Natural killer cell treated with Interleukin-12 subunit alpha and Interleukin-12 subunit beta and Interleukin-15 and Interleukin-18, amount 100 ng/mL, for 72 hours (primary cell): ENCODE measurements at regions not wholly inside any gene's neighbourhood (a gene's known extent, or its start where the extent isn't known, plus 50 kb on each side); places are given as distances from the start of the nearest gene placed in this dataset.

Source experiments
- ATAC-seq, 2 donors: fragments of 150-1000 bp; cut with Tn5 transposase in 1 of 2; sonication (Bioruptor Pico), chemical (Tn5 transposase) in 1 of 2; 2 replicates each; pipeline ENCODE4 v1.10.0; 2021
- DNase-seq: peaks from one replicate; pipeline ENCODE4 v3.0.0; 2022; ENCODE audit warnings: low spot score
- H3K27ac Mint-ChIP-seq, 2 donors: 1 replicate in 1 of 2; 2 replicates in 1 of 2; pipeline ENCODE4 v1.8.0; 2022; ENCODE audit warnings: mixed read lengths in 2 of 2, mild to moderate bottlenecking in 1 of 2, moderate library complexity in 1 of 2
- H3K27me3 Mint-ChIP-seq, 2 donors: 1 replicate in 1 of 2; 2 replicates in 1 of 2; pipeline ENCODE4 v1.8.0; 2022; ENCODE audit warnings: mixed read lengths in 2 of 2
- H3K36me3 Mint-ChIP-seq: one replicate; pipeline ENCODE4 v1.8.0; 2022; ENCODE audit warnings: mixed read lengths
- H3K4me1 Mint-ChIP-seq, 2 donors: 1 replicate in 1 of 2; 2 replicates in 1 of 2; pipeline ENCODE4 v1.8.0; 2022; ENCODE audit warnings: low read depth in 2 of 2, mixed read lengths in 2 of 2, mild to moderate bottlenecking in 1 of 2
- H3K4me3 Mint-ChIP-seq: one replicate; pipeline ENCODE4 v1.8.0; 2022; ENCODE audit warnings: mixed read lengths
- H3K9me3 Mint-ChIP-seq: 2 replicates; pipeline ENCODE4 v1.8.0; 2022; ENCODE audit warnings: mixed read lengths

DNA sequence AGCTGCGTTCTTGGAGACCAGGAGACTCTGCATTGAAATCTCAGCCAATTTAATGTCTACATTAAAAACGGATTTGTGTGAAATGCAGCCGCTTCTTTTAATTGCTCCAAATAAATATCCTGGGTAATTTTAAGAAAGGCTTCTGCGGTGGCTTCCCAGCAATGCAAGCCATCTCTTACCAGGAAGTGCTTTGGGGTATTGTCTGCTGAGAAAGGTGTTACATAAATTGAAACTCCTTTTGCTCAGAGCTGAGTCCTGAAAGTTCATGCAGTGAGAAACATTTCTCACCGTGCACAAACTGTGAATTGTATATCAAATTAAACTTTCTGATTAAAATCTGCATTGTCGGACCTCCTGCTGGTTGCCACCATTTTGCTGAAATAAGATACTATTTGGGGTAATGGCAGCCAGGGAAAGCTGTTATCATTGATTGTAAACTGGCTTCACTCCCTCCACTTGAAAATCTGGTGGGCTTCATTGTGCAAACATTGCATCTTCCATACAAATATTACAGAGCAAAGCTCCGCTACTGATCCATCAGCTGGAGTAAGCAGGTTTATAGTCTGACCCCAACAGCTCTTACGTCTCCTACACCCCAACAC is 59.5 kb downstream of the ZIC5 start:
- H3K27me3 Mint-ChIP-seq = peaks cover 40 to 42% of the 10 kb centered on the region in 2 donors
- ATAC-seq (peak in 1 of 2 donors; percentile 72), DNase-seq (no peak)
- peaks cover 12 to 22% of the 10 kb centered on the region in 2 donors for H3K4me1 Mint-ChIP-seq
- peaks cover 6% of the 10 kb centered on the region for H3K36me3 Mint-ChIP-seq
- peak overlapping the region; percentile 74 for H3K4me3 Mint-ChIP-seq
- H3K27ac Mint-ChIP-seq = peak overlapping the region; percentile 84 to 88
- H3K9me3 Mint-ChIP-seq = no peaks in the 10 kb centered on the region

DNA sequence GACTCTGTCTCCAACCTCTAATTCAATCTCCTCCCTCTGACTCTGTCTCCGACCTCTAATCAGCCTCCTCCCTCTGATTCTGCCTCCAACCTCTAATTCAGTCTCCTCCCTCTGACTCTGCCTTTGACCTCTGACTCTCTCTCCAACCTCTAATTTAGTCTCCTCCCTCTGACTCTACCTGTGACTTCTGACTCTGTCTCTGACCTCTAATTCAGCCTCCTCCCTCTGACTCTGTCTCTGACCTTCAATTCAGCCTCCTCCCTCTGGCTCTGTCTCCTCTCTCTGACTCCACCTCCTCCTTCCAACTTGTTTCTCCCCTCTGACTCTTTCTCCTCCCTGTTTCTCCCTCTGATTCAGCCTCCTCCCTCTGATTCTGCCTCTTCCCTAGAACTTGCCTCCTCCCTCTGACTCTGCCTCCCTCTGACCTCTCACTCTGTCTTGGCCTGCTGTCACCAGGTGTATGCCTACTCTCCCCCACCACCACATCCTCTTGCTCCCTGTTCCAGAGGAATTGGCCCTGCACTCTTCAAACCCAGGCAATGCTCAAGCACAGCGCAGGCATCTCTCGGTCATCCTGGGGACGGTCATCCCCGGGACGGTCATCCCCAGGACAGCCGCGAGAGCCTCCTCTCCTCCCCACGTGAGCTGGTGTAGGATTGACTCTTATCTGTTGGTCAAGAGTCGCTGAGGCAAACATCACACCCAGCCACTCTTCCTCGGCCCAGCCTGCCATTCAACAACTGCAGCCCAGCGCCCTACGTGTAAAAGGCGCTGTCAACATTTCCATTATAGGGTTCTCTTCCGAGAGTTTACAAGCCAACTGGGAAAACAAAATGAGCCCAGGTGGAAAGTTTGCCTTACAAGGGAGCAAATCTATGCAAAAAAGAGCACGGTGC is 60.2 kb downstream of the ZIC5 start:
- DNase-seq (no peak), ATAC-seq (peak in 1 of 2 donors; percentile 34)
- Mint-ChIP-seq H3K4me3 (peak overlapping the region; percentile 74), H3K36me3 (peaks cover 6% of the 10 kb centered on the region), H3K27ac (peak overlapping the region; percentile 84 to 88), H3K9me3 (no peaks in the 10 kb centered on the region), H3K4me1 (peaks cover 9 to 17% of the 10 kb centered on the region in 2 donors), H3K27me3 (peaks cover 34 to 36% of the 10 kb centered on the region in 2 donors)

DNA sequence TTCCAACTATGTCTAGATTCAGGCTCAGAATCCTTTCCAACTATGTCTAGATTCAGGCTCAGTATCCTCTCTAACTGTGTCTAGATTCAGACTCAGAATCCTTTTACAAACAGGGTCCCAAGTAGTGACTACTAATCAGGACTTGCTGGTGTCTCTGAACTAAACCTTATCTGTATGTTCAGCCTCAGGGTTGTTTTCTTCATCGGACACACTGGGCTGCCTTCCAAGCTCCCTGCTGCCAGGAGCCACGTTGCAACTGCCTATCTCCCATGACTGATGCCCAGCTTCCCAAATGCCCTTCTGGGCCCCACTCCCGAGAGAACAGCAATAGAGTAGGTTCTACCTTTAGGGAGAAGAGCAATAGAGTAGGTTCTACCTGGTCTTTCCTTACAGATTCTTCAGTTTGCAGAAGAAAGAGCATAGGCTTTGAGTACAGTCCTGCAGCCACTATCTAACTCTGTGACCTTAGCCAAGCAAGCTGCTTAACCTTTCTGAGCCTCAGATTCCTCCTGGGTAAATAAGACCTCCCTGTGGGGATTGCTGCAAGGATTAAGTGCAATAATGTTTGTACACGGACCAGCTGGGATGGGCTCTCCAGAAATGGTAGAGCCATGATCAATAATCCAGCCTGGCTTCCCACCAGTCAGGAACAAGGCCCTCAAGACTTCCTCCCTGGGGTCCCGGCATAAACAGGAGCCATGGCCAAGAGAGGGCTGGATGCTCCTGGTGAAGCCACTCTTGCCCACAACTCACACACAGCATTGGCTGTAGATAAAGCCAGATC is 61.5 kb downstream of the ZIC5 start:
- DNase-seq (no peak), ATAC-seq (no peak)
- Mint-ChIP-seq H3K27ac (no peak overlapping the region), H3K4me3 (no peak overlapping the region), H3K36me3 (peaks cover 6% of the 10 kb centered on the region), H3K4me1 (peaks cover 9 to 16% of the 10 kb centered on the region in 2 donors), H3K9me3 (no peaks in the 10 kb centered on the region), H3K27me3 (peaks cover 31% of the 10 kb centered on the region in 2 donors)

DNA sequence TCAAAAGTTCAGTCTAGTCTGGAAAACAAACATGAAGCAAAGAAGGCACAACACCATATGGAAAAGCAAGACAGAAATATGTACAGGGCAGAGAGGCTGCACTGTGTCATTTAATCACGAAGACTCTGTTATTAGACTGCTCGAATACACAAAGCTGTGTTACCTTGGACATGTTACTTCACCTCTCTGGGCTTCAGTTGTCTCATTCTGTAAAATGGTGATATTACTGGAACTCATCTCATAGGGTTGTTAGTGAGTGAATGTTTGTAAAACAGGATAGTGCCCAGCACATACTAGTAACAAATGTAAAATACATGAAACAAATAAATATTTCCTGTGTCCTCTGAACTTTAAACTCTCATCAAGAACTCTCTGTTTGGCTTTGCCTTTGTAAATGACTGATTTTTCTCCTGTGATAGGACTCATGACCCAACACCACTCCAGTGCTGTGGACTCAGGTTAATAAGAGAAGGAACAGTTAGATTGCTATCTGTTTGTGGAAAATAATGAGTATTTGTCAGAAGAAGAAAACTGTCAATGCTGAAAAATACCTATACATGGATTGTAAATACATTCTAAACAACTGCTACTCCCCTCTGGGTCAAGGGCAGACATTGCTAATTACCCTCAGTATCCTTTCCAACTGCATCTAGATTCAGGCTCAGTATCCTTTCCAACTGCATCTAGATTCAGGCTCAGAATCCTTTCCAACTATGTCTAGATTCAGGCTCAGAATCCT is 62.3 kb downstream of the ZIC5 start:
- DNase-seq = no peak
- peaks cover 9 to 16% of the 10 kb centered on the region in 2 donors for H3K4me1 Mint-ChIP-seq
- H3K36me3 Mint-ChIP-seq = peaks cover 6% of the 10 kb centered on the region
- no peak for ATAC-seq
- H3K27ac Mint-ChIP-seq = no peak overlapping the region
- H3K9me3 Mint-ChIP-seq = no peaks in the 10 kb centered on the region
- H3K4me3 Mint-ChIP-seq = no peak overlapping the region
- H3K27me3 Mint-ChIP-seq = peaks cover 29 to 30% of the 10 kb centered on the region in 2 donors

DNA sequence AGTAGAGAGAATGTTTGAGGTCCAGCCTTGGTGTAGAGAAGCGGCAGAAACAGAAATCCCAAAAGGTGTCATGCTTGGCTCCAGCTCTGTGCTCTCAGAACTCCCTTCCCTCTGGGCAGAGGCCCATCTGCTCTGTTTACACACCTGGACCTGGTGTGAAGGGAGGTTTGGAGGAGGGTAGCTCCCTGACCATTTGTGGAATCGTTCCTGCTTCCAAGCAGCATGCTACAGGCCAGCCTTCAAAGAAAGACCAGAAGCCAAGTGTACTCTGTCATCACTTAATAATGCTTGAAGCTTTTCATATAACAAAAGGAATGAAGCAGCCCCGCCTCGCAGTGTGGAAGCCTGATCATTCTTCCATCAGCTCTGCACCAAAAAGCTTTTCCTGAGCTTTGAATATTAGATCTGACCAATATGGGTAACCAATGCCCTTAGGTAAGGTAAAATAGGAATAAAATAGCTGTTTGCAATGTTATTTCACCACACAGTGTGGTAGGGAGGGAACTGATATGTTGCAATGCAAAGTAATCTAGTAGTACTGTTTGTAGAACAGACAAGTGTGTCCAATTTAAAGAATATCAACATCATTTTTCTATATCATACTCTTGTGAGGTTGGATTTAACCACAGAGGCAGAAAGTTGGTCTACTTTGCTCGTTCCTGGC is 63.3 kb downstream of the ZIC5 start:
- Mint-ChIP-seq H3K36me3 (peaks cover 6% of the 10 kb centered on the region), H3K9me3 (no peaks in the 10 kb centered on the region), H3K4me1 (peaks cover 9 to 16% of the 10 kb centered on the region in 2 donors), H3K27me3 (peaks cover 27% of the 10 kb centered on the region in 2 donors), H3K27ac (no peak overlapping the region), H3K4me3 (no peak overlapping the region)
- ATAC-seq (no peak), DNase-seq (no peak)

DNA sequence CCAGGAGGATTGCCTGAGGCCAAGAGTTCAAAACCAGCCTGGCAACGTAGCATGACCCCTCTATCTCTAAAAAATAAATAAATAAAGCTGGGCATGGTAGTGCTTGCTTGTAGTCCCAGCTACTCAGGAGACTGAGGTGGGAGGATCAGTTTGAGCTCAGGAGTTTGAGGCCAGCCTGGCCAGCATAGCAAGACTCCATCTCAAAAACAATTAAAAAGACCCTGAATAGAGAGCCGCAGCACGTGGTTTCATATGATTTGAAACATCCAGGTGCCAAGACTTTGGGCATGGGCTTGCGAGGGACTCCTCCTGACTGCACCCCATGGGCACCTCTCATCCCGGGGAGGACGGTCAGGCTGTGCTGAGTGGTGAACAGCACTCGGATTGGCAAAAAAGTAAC is 63.9 kb downstream of the ZIC5 start:
- Mint-ChIP-seq H3K9me3 (no peaks in the 10 kb centered on the region), H3K27ac (no peak overlapping the region), H3K36me3 (peaks cover 6% of the 10 kb centered on the region), H3K27me3 (peaks cover 28 to 34% of the 10 kb centered on the region in 2 donors), H3K4me1 (peaks cover 9 to 16% of the 10 kb centered on the region in 2 donors), H3K4me3 (no peak overlapping the region)
- DNase-seq = no peak
- ATAC-seq = no peak

DNA sequence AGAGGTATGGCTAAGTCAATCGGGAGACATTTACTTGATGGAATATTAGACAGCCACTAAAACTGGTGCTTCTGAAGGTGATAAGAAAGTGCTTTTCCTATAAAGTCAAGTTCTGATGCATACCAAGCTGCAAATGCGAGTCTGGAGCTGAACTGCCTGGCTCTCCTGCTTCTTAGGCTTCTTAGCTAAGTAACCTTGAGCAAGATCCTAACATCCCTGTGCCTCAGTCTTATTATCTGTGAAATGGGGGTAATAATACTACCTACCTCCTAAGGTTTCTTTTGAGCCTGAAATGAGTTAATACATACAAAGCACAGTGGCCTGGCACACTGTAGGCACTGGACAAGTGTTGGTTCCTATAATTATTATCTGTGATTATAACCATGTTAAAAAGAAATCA is 64.5 kb downstream of the ZIC5 start:
- H3K4me1 Mint-ChIP-seq = peaks cover 9 to 13% of the 10 kb centered on the region in 2 donors
- no peak overlapping the region for H3K4me3 Mint-ChIP-seq
- H3K36me3 Mint-ChIP-seq = peaks cover 6% of the 10 kb centered on the region
- no peak overlapping the region for H3K27ac Mint-ChIP-seq
- ATAC-seq = no peak
- H3K27me3 Mint-ChIP-seq = peaks cover 26 to 37% of the 10 kb centered on the region in 2 donors
- no peak for DNase-seq
- no peaks in the 10 kb centered on the region for H3K9me3 Mint-ChIP-seq

DNA sequence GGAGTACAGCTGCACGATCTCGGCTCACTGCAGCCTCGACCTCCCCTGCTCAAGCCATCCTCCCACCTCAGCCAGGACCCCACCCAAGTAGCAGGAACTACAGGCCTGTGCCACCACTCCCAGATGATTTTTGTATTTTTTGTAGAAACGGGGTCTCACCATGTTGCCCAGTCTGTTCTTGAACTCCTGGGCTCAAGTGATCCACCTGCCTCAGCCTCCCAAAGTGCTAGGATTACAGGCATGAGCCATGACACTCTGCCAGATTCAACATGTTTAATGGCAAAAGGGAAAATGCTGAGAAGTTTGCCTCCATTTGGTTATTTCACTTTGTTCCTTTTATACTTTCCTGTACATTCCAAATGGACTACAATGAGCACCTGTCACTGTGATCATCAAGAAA is 65.8 kb downstream of the ZIC5 start:
- no peak overlapping the region for H3K4me3 Mint-ChIP-seq
- no peaks in the 10 kb centered on the region for H3K9me3 Mint-ChIP-seq
- ATAC-seq (no peak), DNase-seq (no peak)
- H3K4me1 Mint-ChIP-seq = peaks cover under 1 to 3% of the 10 kb centered on the region in 2 donors
- no peaks in the 10 kb centered on the region for H3K36me3 Mint-ChIP-seq
- H3K27ac Mint-ChIP-seq = no peak overlapping the region
- peaks cover 23 to 33% of the 10 kb centered on the region in 2 donors for H3K27me3 Mint-ChIP-seq

DNA sequence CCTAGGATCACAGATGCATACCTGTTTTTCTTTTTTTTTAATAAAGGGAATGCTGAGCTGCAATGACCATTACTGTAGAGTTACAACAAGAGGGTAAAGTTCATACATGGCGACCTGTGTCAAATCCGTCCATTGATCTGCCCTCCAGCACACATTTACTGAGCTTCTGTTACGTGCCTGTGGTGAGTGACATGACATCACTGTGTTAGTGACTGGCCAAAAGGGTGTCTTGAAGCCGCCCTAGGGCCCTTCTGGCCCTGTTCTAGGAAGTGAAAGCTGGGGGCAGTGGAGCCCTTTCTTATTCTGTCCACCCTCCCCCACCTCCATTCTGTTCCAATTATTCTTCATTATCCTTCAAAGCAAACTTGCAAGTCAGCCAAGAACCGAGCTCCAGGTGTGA is 66.3 kb downstream of the ZIC5 start:
- Mint-ChIP-seq H3K27me3 (peaks cover 26 to 36% of the 10 kb centered on the region in 2 donors), H3K4me3 (no peak overlapping the region), H3K9me3 (no peaks in the 10 kb centered on the region), H3K4me1 (peaks cover 5 to 8% of the 10 kb centered on the region in 2 donors), H3K27ac (no peak overlapping the region), H3K36me3 (no peaks in the 10 kb centered on the region)
- DNase-seq (no peak), ATAC-seq (no peak)

DNA sequence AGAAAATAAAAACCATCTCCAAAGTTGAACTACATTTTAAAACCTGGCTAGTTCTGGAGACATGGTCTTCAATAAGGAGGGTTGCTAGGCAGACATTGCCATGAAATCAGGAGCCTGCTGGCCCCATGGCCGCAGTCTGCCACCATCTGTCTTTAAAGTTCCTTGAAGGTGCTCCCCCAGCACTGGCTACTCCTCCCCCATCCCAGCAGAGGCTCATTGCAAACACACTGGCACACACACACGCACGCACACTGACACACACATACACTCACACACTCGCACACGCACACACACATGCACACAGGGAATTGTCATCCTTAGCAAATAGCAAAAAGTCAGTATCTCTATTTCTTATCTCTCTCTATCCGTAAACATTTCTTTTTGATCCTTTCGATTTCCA is 68.4 kb downstream of the ZIC5 start:
- Mint-ChIP-seq H3K27me3 (peaks cover 30 to 44% of the 10 kb centered on the region in 2 donors), H3K4me3 (no peak overlapping the region), H3K4me1 (peaks cover 5 to 8% of the 10 kb centered on the region in 2 donors), H3K27ac (no peak overlapping the region), H3K9me3 (no peaks in the 10 kb centered on the region), H3K36me3 (no peaks in the 10 kb centered on the region)
- no peak for DNase-seq
- ATAC-seq = no peak

DNA sequence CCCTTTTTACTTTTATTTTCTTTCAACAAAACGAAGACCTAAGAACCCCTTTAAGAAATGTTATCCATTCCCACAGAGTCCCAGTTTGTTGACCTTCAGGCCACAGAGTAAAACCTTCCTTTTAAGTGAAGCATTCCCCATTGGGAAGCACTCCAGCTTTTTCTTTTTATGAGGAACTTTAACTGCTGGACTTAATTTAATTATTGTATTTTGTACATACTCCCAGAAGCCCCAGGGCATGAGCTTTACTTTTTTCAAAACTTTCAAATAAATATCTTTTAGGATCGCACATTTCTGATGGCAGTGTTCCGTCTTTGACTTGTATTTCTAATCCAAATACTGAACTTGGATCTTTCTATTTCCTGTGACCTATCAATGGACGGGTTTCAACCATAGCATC is 68.9 kb downstream of the ZIC5 start:
- H3K9me3 Mint-ChIP-seq = no peaks in the 10 kb centered on the region
- H3K4me3 Mint-ChIP-seq = no peak overlapping the region
- H3K27me3 Mint-ChIP-seq = peaks cover 34 to 48% of the 10 kb centered on the region in 2 donors
- DNase-seq = no peak
- H3K36me3 Mint-ChIP-seq = no peaks in the 10 kb centered on the region
- H3K27ac Mint-ChIP-seq = no peak overlapping the region
- peaks cover 5 to 8% of the 10 kb centered on the region in 2 donors for H3K4me1 Mint-ChIP-seq
- ATAC-seq = no peak

DNA sequence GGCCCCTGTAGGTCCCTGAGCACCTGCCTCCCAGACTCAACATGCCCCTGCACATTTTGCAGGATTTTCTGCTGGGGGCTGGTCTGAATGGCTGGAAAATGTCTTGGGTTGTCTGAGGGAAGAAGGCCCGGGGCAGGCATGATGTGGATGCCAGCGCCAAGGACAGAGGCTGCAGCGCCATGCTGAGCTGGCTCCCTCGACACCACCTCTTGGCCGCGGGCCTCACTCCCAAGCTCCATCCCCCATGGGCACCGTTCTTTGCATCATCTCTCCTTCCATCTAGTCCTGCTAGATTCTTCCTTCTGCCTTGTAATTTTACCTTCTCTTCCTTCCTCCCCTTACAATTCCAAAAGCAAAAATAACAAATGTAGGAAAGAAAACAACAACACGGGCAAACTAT is 70.6 kb downstream of the ZIC5 start:
- Mint-ChIP-seq H3K9me3 (no peaks in the 10 kb centered on the region), H3K4me3 (no peak overlapping the region), H3K36me3 (no peaks in the 10 kb centered on the region), H3K27me3 (peaks cover 39 to 56% of the 10 kb centered on the region in 2 donors), H3K27ac (no peak overlapping the region), H3K4me1 (peaks cover 5 to 8% of the 10 kb centered on the region in 2 donors)
- DNase-seq (no peak), ATAC-seq (no peak)

DNA sequence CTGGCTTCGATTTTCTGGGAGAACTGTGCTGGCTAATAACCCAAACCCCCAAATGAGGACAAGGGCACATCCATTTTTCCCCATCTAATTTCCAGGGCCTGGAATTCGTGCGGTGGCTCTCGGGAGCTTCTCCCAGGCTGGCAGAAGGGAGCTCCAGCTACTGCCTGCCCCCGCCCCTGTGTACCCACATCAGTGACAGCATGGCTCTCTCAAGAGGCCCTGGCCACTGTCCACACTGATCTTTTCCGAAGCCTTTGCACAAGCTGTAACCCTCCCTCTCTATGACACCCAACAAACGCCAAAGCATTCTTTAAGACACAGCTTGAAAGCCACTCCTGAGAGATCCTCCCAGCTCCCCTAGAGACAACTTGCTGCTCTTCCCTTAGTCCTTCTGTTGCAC is 73.1 kb downstream of the ZIC5 start:
- Mint-ChIP-seq H3K4me3 (no peak overlapping the region), H3K4me1 (peaks cover 11 to 18% of the 10 kb centered on the region in 2 donors), H3K36me3 (no peaks in the 10 kb centered on the region), H3K27me3 (peaks cover 52 to 72% of the 10 kb centered on the region in 2 donors), H3K27ac (no peak overlapping the region), H3K9me3 (no peaks in the 10 kb centered on the region)
- DNase-seq (no peak), ATAC-seq (peak in 1 of 2 donors; percentile 43)
